Esophagus muscularis mucosa (tissue), 4 donors: ENCODE measurements at regions not wholly inside any gene's neighbourhood (a gene's known extent, or its start where the extent isn't known, plus 50 kb on each side); places are given as distances from the start of the nearest gene placed in this dataset.
"Not testable (repeated sequence)": the region's sequence is repeated elsewhere in the genome, so short reads cannot be mapped to it uniquely, and the experiment has no call there.

Experiments
- DNase-seq: peaks from one replicate; pipeline ENCODE4 v3.0.0-alpha.2; 2017; ENCODE audit errors: extremely low spot score
- H3K27ac ChIP-seq, 4 donors: fragments of 200-600 bp; sonication (generic); replicated peaks in 1 of 4; 1 replicate in 3 of 4; 2 replicates in 1 of 4; pipeline ENCODE4 v1.5.1; 2016 to 2019; ENCODE audit warnings: mild to moderate bottlenecking in 1 of 4
- H3K27me3 ChIP-seq, 4 donors: fragments of 200-600 bp; sonication (generic); one replicate each; pipeline versions ENCODE4 v1.5.1 to v1.6.0; 2016 to 2019
- H3K36me3 ChIP-seq, 4 donors: fragments of 200-600 bp; sonication (generic); one replicate each; pipeline ENCODE4 v1.5.1; 2016 to 2019
- H3K4me1 ChIP-seq, 4 donors: fragments of 200-600 bp; sonication (generic); one replicate each; pipeline ENCODE4 v1.5.1; 2016 to 2019
- H3K4me3 ChIP-seq, 4 donors: fragments of 200-600 bp; sonication (generic); 1 replicate in 2 of 4; 2 replicates in 2 of 4; pipeline ENCODE4 v1.5.1; 2016 to 2019; ENCODE audit warnings: mild to moderate bottlenecking in 4 of 4, moderate library complexity in 1 of 4
- H3K9me3 ChIP-seq, 4 donors: fragments of 200-600 bp; sonication (generic); 1 replicate in 3 of 4; 2 replicates in 1 of 4; pipeline ENCODE4 v1.5.1; 2016 to 2019
- EP300 ChIP-seq: sonication (generic); formaldehyde crosslinking; IDR thresholded peaks from one replicate; pipeline ENCODE4 v1.6.1; 2017; ENCODE audit warnings: antibody characterized with exemption
- POLR2A ChIP-seq: fragments of 450-650 bp; IDR thresholded peaks from one replicate; pipeline ENCODE4 v1.6.1; 2017; ENCODE audit warnings: antibody characterized with exemption, moderate library complexity, mild to moderate bottlenecking, low read depth
- POLR2AphosphoS5 ChIP-seq, 2 donors: sonication (generic); formaldehyde crosslinking; IDR thresholded peaks; one replicate each; pipeline ENCODE4 v1.6.1; 2017; ENCODE audit warnings: antibody characterized with exemption in 2 of 2
- WGBS: methylation state at CpG from one replicate; pipeline ENCODE4 v1.1.5; 2018; 5-methylcytosine and 5-hydroxymethylcytosine counted together
- intact Hi-C: fragments of 100-400 bp; cut with DNase I; formaldehyde crosslinking; loops from one replicate; pipeline ENCODE4 v1.15.1; 2023
- TF ChIP-seq, protein P1 (sequence below), 3 experiments: fragments of 200-600 bp in 2 of 3; fragments of 450-650 bp in 1 of 3; sonication (generic) in 2 of 3; IDR thresholded peaks; one replicate each; pipeline ENCODE4 v1.5.1; 2017 to 2019; ENCODE audit warnings: antibody characterized with exemption in 3 of 3, mild to moderate bottlenecking in 2 of 3, moderate library complexity in 1 of 3

- no peaks in the 10 kb centered on the region for H3K27me3 ChIP-seq
- H3K9me3 ChIP-seq, result peaks cover 0 to 6% (median 2%) of the 10 kb centered on the region in 4 donors
- TF ChIP-seq, protein P1, sequence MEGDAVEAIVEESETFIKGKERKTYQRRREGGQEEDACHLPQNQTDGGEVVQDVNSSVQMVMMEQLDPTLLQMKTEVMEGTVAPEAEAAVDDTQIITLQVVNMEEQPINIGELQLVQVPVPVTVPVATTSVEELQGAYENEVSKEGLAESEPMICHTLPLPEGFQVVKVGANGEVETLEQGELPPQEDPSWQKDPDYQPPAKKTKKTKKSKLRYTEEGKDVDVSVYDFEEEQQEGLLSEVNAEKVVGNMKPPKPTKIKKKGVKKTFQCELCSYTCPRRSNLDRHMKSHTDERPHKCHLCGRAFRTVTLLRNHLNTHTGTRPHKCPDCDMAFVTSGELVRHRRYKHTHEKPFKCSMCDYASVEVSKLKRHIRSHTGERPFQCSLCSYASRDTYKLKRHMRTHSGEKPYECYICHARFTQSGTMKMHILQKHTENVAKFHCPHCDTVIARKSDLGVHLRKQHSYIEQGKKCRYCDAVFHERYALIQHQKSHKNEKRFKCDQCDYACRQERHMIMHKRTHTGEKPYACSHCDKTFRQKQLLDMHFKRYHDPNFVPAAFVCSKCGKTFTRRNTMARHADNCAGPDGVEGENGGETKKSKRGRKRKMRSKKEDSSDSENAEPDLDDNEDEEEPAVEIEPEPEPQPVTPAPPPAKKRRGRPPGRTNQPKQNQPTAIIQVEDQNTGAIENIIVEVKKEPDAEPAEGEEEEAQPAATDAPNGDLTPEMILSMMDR (IDR thresholded peaks at IDR 0.05), result no peak
- TF ChIP-seq POLR2AphosphoS5 (IDR thresholded peaks at IDR 0.05), result no peak
- TF ChIP-seq EP300, result no peak
- no peak for TF ChIP-seq POLR2A
- intact Hi-C loops, result no loop called here
- WGBS, result 98% methylated on average over 5 of the region's 8 CpGs
- H3K4me3 ChIP-seq, result no peak overlapping the region
- no peaks in the 10 kb centered on the region for H3K4me1 ChIP-seq
- no peaks in the 10 kb centered on the region for H3K36me3 ChIP-seq
- no peak overlapping the region for H3K27ac ChIP-seq
- DNase-seq, result no peak
Observed at GRCh38 chr6:8619853-8620252, 184.5 kb upstream of the SLC35B3 start.

DNA sequence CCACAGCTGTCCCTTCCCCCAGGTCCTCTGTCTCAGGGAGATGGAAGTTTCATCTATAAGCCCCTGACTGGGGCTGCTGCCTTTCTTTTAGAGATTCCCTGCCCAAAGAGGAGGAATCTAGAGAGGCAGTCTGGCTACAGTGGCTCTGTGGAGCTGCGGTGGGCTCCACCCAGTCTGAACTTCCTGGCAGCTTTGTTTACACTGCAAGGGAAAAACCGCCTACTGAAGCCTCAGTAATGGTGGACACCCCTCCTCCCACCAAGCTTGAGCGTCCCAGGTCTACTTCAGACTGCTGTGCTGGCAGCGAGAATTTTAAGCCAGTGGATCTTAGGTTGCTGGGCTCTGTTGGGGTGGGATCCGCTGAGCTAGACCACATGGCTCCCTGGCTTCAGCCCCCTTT lies 184.1 kb upstream of the SLC35B3 start:
- H3K4me1 ChIP-seq, intact Hi-C loops, DNase-seq, H3K9me3 ChIP-seq, H3K27me3 ChIP-seq, H3K36me3 ChIP-seq, H3K4me3 ChIP-seq, H3K27ac ChIP-seq: not testable (repeated sequence)
- WGBS, result 70% methylated on average over 2 of the region's 5 CpGs

GRCh38 chr6:8608737-8609136 lies 173.4 kb upstream of the SLC35B3 start:
- no peak overlapping the region for H3K4me3 ChIP-seq
- WGBS, result 71% methylated on average over 5 of the region's 5 CpGs
- TF ChIP-seq EP300 (no peak), POLR2A (no peak), POLR2AphosphoS5 (IDR thresholded peaks at IDR 0.05) (no peak)
- TF ChIP-seq, protein P1 (IDR thresholded peaks at IDR 0.05), result no peak
- no peaks in the 10 kb centered on the region for H3K4me1 ChIP-seq
- H3K27me3 ChIP-seq, result no peaks in the 10 kb centered on the region
- DNase-seq, result no peak
- H3K36me3 ChIP-seq, result no peaks in the 10 kb centered on the region
- intact Hi-C loops, result no loop called here
- H3K9me3 ChIP-seq, result no peaks in the 10 kb centered on the region
- H3K27ac ChIP-seq, result no peak overlapping the region

- no peak overlapping the region for H3K27ac ChIP-seq
- H3K27me3 ChIP-seq, result no peaks in the 10 kb centered on the region
- no peaks in the 10 kb centered on the region for H3K4me1 ChIP-seq
- no peak for TF ChIP-seq EP300
- TF ChIP-seq, protein P1 (IDR thresholded peaks at IDR 0.05), result no peak
- no peak for TF ChIP-seq POLR2A
- TF ChIP-seq POLR2AphosphoS5 (IDR thresholded peaks at IDR 0.05), result no peak
- peaks cover 0 to 18% (median 7%) of the 10 kb centered on the region in 4 donors for H3K9me3 ChIP-seq
- 43% methylated on average over 7 of the region's 7 CpGs for whole genome bisulfite sequencing
- H3K4me3 ChIP-seq, result no peak overlapping the region
- H3K36me3 ChIP-seq, result no peaks in the 10 kb centered on the region
- intact Hi-C loops, result no loop called here
- no peak for DNase-seq
Observed at GRCh38 chr6:8589941-8590729, 154.8 kb upstream of the SLC35B3 start.

DNA sequence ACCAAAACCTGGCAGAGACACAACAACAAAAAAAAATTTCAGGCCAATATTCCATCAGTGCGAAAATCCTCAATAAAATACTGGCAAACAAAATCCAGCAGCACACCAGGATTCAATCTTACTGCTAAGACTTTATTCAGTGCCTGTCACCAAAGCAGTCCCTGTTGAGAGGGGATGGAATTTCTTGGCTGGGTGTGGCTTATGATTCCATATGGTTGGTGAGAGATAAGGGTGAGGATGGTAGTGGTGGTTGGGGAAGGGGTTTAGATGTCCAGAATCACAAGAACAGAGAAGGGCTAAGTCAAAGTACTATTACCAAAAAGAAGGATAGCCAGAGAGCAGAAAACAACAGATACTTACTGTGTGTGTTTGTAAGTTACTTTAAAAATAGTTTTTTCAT lies 152.8 kb upstream of the SLC35B3 start:
- H3K4me1 ChIP-seq, result no peaks in the 10 kb centered on the region
- intact Hi-C loops, result no loop called here
- no peaks in the 10 kb centered on the region for H3K27me3 ChIP-seq
- H3K4me3 ChIP-seq, result no peak overlapping the region
- 91% methylated on average over 1 of the region's 1 CpG for WGBS
- DNase-seq, result no peak
- H3K27ac ChIP-seq, result no peak overlapping the region
- H3K36me3 ChIP-seq, result no peaks in the 10 kb centered on the region
- H3K9me3 ChIP-seq, result peaks cover 0 to 12% (median 1%) of the 10 kb centered on the region in 4 donors
- no peak for TF ChIP-seq POLR2AphosphoS5 (IDR thresholded peaks at IDR 0.05)
- TF ChIP-seq POLR2A, result no peak
- TF ChIP-seq, protein P1 (IDR thresholded peaks at IDR 0.05), result no peak
- TF ChIP-seq EP300, result no peak
